ENCODE measurements at regions not wholly inside any gene's neighbourhood (a gene's known extent, or its start where the extent isn't known, plus 50 kb on each side); places are given as distances from the start of the nearest gene placed in this dataset.

DNA sequence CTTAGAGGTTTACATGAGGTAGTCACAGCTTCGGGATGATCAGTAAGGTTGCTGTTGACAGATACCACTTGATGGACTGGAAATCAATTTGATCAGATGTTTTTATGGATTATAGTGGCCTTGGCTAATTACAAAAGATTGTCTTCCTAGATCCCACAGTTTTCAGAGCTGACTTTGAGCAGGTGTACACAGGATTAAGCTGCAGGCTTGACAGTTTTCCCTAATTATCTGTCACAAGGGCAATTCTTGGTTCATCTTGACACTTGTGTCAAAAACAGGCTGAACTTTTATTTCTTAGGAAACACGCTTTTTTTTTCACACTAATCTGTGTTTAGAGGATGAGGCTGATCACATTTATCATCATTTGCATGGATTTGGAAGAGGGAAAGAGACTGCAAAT lies 824.0 kb upstream of the PIK3C3 start:
- TF ChIP-seq EP300 (IDR thresholded peaks at IDR 0.05): no peak
- TF ChIP-seq POLR2AphosphoS5 (IDR thresholded peaks at IDR 0.05): no peak
